HG02678 (cell line): ENCODE measurements at regions not wholly inside any gene's neighbourhood (a gene's known extent, or its start where the extent isn't known, plus 50 kb on each side); places are given as distances from the start of the nearest gene placed in this dataset.
"Not testable (repeated sequence)": the region's sequence is repeated elsewhere in the genome, so short reads cannot be mapped to it uniquely, and the experiment has no call there.

Source experiments
- ATAC-seq: cut with Tn5 transposase; IDR thresholded peaks from one replicate; pipeline ENCODE4 v1.9.1; 2021; ENCODE audit warnings: mild to moderate bottlenecking, moderate library complexity; ENCODE audit not compliant: unreplicated experiment

DNA sequence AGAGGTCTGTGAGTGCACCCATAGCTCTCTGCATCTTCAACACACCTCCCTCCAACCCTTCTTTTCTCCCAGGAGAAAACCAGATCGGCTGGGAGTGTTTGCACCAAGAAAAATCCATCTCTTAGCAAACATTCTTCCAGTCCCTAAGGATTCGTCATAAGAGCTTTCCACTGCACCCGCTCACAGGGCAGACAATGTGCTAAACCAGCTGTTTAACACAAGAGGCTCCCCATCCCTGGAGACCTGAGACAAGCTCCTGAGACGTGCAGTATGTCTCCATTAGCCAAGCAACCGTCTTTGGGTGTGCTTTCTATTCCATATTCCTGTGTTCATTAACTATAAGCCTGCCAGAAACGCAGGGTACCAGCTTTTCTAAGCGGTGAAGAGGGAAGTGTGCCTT is 93.6 kb upstream of the ZNF462 start:
- no peak for ATAC-seq

DNA sequence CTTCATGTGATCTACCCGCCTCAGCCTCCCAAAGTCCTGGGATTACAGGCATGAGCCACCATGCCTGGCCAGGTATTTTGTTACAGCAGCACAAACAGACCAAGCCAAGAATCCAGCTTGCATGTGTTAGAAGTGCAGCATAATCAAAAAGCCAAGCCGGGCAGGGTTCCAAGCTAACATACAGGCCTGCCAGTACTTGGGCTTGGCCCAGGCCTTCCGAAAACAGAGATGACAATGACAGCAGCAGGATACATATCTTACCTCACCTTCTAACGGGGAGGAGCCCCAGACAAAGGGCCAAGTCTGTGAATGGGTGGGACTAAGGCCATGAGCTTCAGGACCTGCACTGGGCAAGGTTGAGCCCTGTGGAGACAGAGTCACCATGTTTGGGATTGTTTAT is 91.4 kb upstream of the ZNF462 start:
- ATAC-seq = no peak

DNA sequence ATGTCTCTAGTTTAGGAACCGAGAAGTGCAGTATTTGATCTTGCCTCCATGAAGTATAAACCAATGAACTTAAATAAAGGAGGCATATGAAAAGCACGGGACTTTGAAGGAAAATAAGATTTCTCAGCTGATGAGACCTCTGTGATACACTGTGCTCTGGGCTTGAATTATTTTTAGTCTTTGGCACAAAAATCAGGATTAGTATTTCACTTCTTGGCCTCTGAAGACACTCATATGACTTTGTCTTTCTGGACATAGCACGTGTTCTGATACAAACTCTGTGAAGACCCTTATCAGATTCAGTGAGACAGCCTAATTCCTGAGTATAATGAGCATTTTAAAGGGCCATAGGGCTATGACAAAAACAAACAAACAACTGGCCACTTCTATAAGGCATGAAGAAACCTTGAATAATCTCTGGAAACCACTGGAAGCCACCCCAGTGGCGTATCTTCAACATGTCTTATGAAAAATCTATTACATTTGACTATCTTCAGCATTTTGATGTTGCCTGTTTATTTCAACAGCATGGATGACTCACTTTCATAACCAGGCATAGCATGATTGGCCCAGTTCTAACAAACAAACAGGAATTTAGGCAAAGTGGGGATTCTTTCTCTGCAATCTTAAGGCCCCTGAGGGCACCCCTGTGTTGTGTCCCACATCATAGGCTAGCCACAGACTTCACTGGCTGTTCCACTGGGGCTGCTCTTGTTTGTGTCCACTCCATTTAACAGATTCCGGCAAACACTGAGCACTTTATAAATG is 90.3 kb upstream of the ZNF462 start:
- no peak for ATAC-seq

DNA sequence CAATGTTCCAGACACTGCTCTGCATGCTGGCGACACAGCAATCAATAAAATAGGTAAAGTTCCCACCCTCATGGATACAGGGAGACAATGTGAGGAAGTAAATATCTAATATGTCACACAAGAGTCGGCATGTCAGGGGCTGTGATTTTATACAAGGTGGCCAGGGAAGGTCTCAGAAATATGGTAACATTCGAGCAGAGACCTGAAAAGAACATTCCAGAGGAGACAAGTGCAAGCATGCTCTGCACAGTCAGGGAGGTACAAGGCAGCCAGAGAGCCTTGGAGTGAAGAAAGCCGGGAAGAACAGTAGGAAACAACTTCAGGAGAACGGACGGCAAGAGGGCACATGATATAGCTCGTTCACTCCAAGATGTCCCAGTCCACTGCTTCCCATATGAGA is 89.2 kb upstream of the ZNF462 start:
- ATAC-seq = no peak

DNA sequence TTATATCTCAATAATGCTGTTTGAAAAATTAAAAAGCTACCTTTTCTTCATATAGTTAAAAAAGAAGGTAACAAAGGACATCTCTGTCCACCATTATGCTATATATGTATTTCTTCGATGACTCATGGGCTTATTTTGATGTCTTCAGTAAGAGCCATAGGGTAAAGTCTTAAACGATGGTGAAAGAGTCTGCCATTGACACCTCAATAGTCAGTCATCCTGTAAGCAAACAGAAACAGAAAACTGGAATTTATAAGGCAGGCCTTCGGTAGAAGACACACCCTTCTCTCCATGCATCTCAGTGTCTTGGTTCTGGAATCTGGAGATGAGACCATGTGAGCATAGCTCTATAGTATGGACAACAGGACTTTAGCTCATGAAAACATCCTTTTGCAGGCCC is 87.0 kb upstream of the ZNF462 start:
- no peak for ATAC-seq

DNA sequence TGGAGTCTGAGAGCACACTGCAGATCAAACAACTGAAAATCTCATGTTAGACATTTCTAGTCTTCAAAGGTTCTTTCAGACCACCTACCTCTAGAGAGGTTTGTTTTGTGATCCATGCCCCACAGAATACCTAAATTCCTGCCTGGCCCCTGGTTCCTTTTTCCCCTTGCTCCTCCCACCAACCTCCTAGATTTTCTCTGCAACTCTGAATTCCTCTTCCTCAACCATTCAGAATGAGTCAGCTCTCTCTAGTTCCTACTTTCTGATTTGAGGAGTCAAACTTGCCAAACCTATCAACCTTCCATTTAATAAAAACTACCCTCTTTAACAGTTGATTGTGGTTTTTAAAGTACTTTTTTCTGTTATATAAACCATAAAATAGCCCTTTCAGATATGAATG is 83.2 kb upstream of the ZNF462 start:
- no peak for ATAC-seq

DNA sequence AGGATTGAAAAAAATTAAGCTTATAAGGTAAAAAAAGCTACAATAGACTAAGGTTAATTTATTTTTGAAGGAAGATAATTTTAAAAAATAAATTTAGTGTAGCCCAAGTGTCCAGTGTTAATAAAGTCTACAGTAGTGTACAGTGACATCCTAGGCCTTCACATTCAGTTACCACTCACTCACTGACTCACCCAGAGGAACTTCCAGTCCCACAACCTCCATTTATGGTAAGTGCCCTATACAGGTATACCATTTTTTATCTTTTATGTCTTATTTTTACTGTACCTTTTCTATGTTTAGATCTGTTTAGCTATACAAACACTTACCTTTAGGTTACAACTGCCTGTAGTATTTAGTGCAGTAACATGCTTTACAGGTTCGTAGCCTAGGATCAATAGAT is 79.8 kb upstream of the ZNF462 start:
- no peak for ATAC-seq

DNA sequence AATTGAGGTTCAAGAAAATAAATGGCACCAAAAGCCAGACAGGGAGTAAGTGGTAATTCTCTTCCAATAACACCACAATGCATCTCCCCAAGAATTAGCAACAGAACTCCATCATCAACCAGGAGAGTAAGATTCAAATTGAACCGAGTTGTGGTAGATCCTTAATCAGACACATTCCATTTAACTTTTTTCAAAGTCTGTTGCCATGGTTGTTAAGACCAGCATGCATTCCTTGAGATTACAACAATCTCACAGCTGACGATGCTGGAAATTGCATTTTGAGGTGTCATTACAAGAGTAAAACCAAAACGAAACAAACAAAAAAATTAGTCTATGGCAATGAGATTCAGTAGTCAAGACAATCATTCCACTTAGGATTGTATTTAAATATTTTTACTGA is 78.9 kb upstream of the ZNF462 start:
- ATAC-seq = no peak

DNA sequence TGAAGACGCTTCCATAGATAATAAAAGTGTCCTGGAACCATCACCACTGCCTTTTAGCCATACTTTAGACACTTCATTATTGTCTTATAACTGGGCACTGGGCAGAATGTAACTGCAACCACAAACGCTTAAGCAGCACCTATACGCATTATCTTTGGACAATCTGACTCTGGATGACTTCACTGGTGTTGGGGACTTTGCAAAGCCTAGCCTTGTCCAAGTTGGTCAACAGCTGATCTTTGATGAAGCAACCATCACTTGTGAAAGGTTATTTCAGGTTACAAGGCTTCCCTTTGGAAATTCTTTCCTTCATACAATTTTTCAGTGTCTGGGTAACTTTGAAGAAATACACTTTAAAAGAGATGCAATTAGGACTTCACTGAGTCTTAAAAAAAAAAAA is 77.8 kb upstream of the ZNF462 start:
- ATAC-seq = no peak

DNA sequence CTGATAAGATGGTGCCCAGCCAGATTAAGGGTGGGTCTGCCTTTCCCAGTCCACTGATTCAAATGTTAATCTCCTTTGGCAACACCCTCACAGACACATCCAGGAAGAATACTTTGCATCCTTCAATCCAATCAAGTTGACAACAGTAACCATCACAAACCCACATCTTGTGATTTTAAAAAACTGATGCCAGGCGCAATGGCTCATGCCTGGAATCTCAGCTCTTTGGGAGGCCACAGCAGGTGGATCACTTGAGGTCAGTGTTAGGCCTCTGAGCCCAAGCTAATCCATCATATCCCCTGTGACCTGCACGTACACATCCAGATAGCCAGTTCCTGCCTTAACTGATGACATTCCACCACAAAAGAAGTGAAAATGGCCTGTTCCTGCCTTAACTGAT is 74.9 kb upstream of the ZNF462 start:
- not testable (repeated sequence) for ATAC-seq

DNA sequence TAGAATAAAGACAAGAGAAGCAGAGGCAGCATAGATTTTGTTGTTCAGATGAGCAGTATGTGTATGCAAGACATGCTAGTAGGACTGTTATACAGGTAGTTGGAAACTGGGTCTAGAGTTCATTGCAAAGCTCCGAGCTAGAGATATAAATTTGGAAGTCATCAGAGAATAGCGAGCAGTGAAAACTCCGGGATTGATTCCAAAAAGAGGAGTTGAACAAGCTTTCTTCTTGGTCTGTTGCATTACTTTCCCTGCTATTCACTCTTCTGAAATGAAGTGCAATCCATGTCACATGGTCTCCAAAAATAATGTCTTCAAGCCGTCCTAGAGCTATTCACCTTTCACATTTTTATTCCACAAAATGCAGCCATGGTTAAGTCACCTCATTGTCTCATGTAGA is 67.9 kb upstream of the ZNF462 start:
- ATAC-seq = no peak

DNA sequence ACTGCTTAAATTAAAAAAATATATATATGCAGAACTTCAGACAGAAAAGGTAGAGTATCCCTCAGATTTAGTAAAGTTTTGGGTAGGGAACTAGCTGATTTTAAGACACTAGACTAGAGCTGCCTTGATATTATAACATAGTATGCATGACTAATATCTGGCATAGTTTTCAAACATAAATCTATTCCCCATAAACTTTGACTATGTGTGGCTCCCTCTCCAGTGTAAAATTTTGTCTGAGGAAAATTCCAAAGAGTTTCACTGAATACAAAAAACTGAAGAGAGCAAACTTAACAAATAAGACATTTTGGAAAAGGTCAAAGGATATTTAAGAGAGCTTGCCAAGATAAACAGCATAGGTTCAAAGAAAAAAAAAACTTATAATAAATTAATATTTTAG is 66.2 kb upstream of the ZNF462 start:
- ATAC-seq = no peak

DNA sequence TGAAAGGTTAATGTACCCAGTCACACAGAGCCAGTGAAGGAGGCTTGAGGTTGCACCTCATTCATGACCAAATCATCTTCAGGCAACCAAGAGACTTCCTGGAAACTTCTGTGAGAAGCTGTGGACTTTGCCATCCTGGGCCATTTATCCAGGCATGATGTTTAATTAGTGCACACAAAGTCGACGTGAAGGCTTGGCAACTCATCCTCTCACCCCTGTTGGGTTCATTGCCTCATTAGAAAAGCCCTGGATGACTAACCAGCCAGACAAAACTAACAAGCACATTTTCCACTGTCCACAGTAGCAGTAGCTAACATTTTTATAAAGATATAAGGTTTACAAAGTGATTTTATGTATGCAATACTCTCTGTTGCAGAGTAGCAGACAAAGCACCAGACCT is 65.7 kb upstream of the ZNF462 start:
- no peak for ATAC-seq

DNA sequence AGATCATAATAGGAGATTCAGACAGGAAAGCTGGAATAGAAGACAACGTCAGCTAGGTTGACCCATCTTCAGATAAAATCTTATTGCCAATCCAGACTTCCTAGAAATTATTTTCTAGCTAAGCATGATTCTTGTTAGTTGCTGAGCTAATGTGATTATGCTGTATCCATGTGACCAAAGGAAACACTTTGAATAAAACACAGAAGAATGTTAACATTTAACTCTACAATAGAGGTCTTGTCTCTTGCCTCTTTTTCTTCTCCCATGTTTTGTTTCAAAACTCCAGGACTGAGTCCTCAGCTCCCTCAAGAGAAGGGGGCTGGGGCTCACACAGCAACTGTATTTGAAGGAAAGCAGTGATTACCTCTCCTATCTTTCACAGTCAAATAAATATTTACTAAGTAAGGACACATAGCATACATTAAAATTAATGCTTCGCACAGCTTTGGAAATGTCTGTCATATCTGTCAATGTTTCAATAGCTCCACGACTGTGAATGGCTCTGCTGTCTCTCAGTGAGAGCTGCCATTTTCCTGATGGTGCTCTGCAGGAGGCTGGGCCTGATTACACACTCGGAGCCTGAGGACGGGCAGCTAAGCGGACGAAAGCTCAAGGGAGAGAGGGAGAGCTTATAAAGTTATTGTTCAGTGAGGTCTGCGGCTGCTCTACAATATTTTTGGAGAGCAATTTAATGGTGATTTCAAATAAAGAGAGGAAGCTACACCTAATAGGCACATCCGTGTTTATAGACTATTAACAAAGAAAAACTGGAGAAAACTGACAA is 64.8 kb upstream of the ZNF462 start:
- ATAC-seq = no peak

DNA sequence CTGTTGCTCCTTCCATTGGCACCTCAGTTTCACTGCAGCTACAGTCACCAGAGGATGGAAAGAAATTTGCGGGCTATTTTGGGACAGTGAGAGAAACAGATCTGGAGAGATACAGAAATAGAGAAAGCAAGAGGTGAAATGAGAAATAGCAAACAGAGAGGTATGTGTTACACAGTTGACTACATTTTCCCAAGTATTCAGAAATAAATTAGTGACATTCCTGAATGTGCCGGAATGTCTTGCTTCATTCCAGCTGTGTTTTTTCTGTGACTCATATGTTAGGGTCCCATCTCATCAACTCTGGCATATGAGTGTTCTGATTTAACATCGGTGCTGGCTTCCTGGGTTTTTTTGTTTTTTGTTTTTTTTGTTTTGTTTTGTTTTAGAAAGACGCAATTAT is 63.8 kb upstream of the ZNF462 start:
- ATAC-seq = no peak

DNA sequence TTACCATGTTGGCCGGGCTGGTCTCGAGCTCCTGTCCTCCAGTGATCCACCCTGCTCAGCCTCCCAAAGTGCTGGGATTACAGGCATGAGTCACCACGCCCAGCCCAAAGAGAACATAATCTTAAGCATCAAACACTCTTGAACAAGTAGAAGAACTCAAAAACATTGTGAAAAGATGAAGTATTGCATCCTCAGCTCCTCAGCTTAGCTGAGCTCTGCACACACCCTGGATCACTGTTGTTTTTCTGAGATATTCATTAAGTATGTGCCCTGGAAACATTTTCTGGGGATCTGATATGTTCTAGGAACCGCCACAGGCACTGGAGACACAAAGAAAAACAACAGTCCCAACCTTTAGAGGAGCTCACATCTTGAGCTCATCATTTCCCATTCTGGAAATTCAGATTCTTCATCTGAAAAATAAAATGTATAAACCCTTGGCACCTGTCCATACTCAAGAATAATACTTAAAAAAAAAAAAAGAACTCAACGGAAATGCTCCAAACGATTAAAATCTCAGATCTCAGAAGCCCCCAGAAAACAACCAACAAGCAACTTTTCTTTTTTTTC is 62.2 kb upstream of the ZNF462 start:
- no peak for ATAC-seq

DNA sequence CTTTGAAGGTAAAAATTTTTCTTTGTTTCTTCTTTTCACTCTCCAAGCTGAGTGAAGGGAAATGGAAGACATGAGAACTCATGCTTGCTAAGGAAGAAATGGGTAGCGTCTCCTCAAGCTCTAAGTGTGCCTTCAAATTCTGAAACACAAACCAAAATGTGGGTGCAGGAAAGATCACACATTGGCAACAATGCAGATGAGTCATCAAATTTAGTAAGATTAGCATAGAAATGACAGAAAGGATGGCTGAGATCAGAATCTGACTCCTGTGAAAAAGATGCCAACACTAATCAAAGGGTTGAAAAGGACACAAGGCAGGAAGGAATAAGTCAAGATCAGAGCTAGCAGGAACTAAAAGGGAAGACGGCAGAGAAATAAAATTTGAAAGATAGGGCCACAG is 61.1 kb upstream of the ZNF462 start:
- ATAC-seq = no peak
